ENCODE measurements at regions not wholly inside any gene's neighbourhood (a gene's known extent, or its start where the extent isn't known, plus 50 kb on each side); places are given as distances from the start of the nearest gene placed in this dataset.

- TF ChIP-seq CTCF (conservative IDR thresholded peaks at IDR 0.05; ENCODE audit: low read length) (no peak), EZH2phosphoT487 (IDR thresholded peaks at IDR 0.05; ENCODE audit: borderline replicate concordance, low read depth, low read length) (no peak)
Measured at GRCh38 chr1:105138458-105138893, 1388.8 kb downstream of the AMY1C start.

All from OCI-LY7 (cell line).